ENCODE measurements at regions not wholly inside any gene's neighbourhood (a gene's known extent, or its start where the extent isn't known, plus 50 kb on each side); places are given as distances from the start of the nearest gene placed in this dataset.

DNA sequence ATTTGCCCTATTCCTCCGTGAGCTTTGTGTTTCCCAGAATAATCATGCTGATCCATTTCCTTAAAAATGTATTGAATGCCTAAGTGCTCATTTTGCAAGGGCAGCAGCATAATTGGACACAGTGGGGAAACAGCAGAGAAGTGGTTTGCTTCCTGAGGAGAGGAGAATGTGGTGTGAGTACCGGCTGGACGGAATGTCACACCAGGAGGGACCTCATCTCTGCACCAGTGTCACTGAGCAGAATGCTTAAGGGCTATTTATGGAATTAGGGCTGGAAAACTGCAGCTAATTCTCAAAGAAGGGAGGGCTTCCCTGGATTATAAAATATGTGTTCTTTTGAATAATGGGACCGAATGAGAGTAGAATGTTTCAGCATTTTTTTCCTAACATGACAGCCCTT, 1100.6 kb upstream of the RBFOX1 start:
- TF ChIP-seq TAF1 (IDR thresholded peaks at IDR 0.05; ENCODE audit: borderline replicate concordance, insufficient read depth, low read length) (no peak), POLR2AphosphoS5 (IDR thresholded peaks at IDR 0.05; ENCODE audit: low read depth, low read length) (no peak), SIN3A (IDR thresholded peaks at IDR 0.05; ENCODE audit: borderline replicate concordance, insufficient read depth, low read length) (no peak), FOXP2 (optimal IDR thresholded peaks at IDR 0.05; ENCODE audit: borderline replicate concordance, extremely low read depth, extremely low read length, insufficient read depth) (no peak)
- TF ChIP-seq, protein P1, sequence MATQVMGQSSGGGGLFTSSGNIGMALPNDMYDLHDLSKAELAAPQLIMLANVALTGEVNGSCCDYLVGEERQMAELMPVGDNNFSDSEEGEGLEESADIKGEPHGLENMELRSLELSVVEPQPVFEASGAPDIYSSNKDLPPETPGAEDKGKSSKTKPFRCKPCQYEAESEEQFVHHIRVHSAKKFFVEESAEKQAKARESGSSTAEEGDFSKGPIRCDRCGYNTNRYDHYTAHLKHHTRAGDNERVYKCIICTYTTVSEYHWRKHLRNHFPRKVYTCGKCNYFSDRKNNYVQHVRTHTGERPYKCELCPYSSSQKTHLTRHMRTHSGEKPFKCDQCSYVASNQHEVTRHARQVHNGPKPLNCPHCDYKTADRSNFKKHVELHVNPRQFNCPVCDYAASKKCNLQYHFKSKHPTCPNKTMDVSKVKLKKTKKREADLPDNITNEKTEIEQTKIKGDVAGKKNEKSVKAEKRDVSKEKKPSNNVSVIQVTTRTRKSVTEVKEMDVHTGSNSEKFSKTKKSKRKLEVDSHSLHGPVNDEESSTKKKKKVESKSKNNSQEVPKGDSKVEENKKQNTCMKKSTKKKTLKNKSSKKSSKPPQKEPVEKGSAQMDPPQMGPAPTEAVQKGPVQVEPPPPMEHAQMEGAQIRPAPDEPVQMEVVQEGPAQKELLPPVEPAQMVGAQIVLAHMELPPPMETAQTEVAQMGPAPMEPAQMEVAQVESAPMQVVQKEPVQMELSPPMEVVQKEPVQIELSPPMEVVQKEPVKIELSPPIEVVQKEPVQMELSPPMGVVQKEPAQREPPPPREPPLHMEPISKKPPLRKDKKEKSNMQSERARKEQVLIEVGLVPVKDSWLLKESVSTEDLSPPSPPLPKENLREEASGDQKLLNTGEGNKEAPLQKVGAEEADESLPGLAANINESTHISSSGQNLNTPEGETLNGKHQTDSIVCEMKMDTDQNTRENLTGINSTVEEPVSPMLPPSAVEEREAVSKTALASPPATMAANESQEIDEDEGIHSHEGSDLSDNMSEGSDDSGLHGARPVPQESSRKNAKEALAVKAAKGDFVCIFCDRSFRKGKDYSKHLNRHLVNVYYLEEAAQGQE (IDR thresholded peaks at IDR 0.05; ENCODE audit: insufficient read depth in 1 of 2, low read depth in 2 of 2, low read length in 2 of 2) = no peak
